CD4-positive, alpha-beta T cell treated with Interferon alpha-2 for 1 hour (primary cell): ENCODE measurements at regions not wholly inside any gene's neighbourhood (a gene's known extent, or its start where the extent isn't known, plus 50 kb on each side); places are given as distances from the start of the nearest gene placed in this dataset.
"Not testable (repeated sequence)": the region's sequence is repeated elsewhere in the genome, so short reads cannot be mapped to it uniquely, and the experiment has no call there.

Source experiments
- DNase-seq, 2 donors: peaks; one replicate each; pipeline ENCODE4 v3.0.0-alpha.2; 2020 to 2022

GRCh38 chr2:34892766-34893165, 1293.7 kb upstream of the FAM98A start:
- DNase-seq: no peak

- no peak for DNase-seq
These were observed 1293.2 kb upstream of the FAM98A start for GRCh38 chr2:34892256-34892655.

GRCh38 chr2:34875091-34875745, 1276.1 kb upstream of the FAM98A start:
- no peak for DNase-seq

GRCh38 chr2:34853646-34854045, 1254.5 kb upstream of the FAM98A start:
- DNase-seq: no peak

GRCh38 chr2:34851804-34852203, 1252.7 kb upstream of the FAM98A start:
- no peak for DNase-seq

DNA sequence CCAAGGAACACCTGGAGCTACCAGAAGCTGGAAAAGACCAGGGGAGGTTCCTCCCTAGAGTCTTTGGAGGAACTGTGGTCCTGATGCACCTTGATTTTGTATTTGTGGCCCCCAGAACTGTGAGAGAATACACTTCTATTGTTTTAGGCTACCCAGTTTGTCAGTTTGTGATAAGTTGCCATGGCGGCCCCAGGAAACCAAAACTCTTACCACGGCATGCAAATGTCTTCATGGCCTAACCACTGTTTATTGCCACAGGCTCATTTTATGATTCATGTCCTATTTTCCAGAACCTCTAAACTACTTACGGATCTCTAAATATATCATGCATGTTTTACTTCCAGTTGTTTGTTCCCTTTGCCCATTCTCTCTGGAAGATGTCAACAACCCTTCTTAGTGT, 1250.7 kb upstream of the FAM98A start:
- DNase-seq: no peak

GRCh38 chr2:34848691-34849090, 1249.6 kb upstream of the FAM98A start:
- DNase-seq: no peak

DNA sequence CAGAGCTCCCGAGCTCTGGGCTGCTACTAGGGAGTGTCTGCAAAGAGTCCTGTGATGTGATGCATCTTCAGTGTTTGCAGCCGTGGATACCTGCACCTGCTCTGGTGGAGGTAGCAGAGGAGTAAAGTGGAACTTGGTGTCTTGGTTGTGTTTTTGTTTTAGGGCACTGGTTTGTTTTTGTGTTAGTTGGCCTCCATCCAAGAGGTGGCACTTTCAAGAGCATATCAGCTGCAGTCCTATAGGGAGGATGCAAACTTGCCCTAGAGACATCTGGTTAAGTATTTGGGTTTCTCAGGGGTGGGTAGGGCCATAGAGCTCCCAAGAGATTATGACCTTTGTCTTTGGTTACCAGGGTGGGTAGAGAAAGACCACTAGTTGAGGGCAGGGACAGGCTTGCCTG, 1249.0 kb upstream of the FAM98A start:
- DNase-seq: no peak

DNA sequence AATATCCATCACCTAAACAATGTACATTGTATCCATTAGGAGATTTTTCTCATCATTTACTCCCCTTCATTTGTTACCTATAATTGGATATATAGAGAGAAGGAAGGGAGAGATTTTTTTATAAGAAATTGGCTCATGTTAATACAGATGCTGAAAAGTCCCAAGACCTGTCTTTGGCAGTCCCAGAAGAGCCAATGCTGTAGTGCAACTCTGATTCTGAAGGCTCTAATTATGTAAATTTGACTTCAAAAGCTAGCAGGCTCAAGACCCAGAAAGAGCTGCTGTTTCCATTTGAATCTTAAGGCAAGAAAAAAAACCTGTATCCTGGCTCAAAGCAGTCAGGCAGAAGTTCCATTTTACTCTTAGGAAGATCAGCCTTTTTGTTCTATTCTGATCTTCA, 1245.5 kb upstream of the FAM98A start:
- no peak for DNase-seq

DNA sequence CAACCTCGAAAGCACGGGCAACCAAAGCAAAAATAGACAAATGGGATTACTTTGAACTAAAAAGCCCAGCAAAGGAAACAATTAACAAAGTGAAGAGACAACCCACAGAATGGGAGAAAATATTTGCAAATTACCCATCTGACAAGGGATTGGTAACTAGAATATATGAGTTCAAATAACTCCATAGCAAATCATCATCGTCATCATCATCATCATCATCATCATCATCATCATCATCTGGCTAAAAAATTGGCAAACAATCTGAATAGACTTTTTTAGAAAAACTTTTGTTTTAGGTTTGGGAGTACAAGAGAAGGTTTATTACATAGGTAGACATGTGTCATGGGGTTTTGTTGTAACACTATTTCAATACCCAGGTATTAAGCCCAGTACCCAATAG, 1239.3 kb upstream of the FAM98A start:
- no peak for DNase-seq

- no peak for DNase-seq
These were observed 1237.3 kb upstream of the FAM98A start for GRCh38 chr2:34836361-34836760.

DNA sequence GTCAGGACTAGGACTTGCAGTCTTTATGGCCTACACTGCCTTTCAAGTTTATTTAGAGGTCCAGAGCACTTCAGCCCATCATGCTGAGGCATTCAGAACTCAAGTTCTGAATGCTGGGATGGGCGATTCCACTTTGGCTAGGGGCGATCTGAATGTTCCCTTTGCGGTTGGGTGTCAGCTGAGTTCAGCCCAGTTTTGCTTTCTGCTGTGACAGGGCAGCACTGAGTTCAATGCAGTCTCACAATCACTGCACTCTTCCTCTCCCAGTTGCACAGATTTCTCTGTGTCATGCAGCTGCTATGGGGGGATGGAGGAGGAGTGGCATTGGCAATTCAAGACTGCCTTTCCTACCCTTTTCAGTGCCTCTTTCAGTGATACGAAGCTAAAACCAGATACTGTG, 1232.0 kb upstream of the FAM98A start:
- no peak for DNase-seq

DNA sequence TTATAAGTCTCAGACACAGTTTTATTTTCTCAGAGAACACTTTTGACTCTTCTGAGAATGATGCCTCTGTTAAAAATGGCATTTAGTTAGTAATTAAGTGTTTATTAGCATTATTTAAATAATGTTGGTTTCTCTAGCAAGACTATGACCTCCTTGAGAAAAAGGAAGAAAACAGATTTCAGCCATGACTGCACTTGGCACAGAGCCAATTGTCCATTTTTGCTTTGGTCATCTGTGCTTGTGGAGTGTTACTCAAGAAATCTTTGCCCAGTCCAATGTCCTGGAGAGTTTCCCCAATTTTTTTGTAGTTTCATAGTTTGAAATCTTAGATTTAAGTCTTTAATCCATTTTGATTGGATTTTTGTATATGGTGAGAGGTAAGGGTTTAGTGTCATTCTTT, 1229.4 kb upstream of the FAM98A start:
- DNase-seq: no peak

- no peak for DNase-seq
These were observed 1228.3 kb upstream of the FAM98A start for GRCh38 chr2:34827398-34827797.

DNA sequence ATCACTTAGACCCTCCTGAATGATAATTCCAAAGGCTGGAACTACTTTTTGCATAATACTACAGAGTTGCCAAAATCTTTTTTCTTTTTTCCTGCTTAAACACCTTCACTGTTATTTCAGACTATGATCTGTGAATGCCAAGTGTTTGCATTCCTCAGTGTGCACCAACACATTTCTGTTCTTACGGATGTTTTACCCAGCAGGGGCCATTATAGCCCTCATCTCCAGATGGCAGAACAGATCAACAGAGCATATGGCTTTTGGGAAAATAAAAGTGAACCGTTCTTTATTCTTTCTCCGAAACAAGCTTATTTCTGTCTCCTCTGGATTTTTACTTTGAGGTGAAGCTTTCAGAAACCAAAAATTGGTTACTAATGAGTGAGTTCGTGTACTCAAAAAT, 1226.6 kb upstream of the FAM98A start:
- DNase-seq: no peak

DNA sequence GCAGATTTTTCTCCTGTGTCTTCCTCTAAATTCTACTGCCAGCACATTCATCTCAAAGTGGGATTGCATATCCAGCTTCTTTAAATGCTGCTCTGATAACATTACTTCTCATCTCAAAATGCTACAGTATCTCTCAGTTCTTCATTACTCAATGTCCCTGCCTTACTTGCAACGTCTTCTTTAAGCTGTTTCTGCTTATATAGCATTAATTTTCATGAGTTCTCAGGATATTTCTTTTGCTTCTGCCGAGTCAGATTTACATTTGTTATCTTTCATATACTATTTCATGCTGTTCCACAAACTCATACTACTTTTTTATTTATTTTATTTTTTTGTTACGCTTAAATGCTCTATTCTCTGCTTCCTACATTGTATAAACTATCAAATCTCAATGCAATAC, 1223.5 kb upstream of the FAM98A start:
- no peak for DNase-seq

GRCh38 chr2:34815052-34815741, 1216.1 kb upstream of the FAM98A start:
- no peak for DNase-seq

DNA sequence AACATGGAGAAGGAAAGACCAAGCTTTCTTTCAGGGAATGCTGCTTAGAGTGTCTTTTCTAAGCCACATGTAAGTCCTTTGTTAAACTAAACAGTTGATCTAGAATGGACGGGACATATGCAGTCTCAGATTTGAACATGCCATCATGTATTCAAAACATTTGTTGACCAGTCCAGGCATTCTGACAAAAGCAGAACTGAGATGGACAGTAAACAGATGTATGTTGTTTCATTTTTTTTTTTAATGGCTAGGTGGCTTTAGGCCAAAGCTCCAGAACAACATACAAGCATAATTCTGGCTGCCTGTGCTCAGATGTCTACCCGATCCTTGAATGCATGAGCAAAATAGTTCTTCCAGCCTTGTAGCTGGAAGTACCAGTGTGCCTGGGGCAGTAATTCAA, 1211.4 kb upstream of the FAM98A start:
- no peak for DNase-seq

DNA sequence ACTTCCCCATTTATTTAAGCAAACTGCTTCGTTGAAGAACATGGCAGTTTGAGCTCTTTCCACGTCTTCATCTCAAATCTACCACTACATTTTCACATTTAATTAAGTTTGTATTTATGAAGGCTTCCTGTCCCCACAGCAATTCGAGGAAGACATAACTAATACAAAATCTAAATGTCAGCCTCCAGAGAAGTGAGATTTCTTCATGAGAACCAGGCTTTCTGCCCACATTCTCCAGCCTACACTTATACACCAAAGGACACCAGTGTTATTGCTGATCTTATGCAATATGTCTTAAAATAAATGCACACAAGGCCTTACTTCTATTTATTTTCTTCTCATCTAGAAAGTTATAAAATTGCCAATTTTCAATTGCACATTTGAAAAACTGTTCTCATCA, 1209.3 kb upstream of the FAM98A start:
- no peak for DNase-seq

GRCh38 chr2:34806891-34807290, 1207.8 kb upstream of the FAM98A start:
- no peak for DNase-seq

DNA sequence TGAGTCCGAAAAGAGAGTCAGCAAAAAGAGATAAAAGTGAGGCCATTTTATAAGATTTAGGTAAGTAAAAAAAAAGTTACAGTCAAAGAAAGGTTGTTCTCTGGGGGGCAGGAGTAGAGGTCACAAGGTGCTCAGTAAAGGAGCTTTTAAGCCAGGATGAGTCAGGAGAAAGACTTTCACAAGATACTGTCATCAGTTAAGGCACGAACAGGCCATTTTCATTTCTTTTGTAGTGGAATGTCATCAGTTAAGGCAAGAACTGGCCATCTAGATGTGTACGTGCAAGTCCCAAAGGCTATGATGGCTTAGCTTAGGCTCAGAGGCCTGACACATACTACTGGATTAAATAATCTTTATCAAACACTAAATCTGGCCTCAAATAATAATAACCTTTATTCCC, 1207.3 kb upstream of the FAM98A start:
- no peak for DNase-seq

DNA sequence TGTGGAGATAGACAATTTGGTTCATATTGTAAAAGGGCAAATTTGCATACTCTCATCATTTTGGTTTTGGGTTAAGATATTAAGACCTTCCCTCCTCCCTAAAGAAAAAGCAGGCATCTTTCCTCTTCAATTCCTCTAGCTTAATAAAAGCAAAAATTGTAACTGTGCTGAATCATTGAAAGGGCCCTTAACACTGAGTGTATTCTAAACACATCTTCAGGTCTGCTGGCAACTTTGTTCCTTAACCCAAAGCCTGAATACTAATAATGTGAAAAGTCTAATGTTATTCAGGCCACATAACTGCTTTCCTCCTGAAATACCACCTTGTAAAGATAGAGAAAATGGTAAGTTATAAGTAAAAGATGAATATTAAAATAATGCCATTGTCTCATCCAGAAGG, 1200.5 kb upstream of the FAM98A start:
- no peak for DNase-seq

- not testable (repeated sequence) for DNase-seq
These were observed 1196.5 kb upstream of the FAM98A start for GRCh38 chr2:34795586-34795985.

GRCh38 chr2:34789169-34789568, 1190.1 kb upstream of the FAM98A start:
- no peak for DNase-seq

DNA sequence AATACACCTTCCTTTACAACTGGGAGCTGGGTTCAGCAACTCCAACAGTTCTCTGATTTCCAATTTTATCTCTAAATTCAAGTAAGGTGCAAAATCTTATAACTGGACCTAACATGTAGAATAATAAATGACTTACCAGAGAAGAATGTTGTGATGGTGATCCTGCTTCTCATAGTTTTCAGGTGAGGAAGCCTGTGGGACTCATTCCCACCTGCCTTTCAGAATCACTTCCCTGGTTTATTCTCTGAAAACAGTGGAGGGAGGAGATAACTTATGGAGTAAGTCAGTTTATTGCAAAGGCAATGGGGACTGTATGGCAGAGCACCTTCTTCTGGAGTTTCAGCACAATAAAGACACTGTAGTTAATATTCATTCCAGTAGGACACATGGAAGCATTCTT, 1188.2 kb upstream of the FAM98A start:
- DNase-seq: no peak
